ENCODE measurements at regions not wholly inside any gene's neighbourhood (a gene's known extent, or its start where the extent isn't known, plus 50 kb on each side); places are given as distances from the start of the nearest gene placed in this dataset.

DNA sequence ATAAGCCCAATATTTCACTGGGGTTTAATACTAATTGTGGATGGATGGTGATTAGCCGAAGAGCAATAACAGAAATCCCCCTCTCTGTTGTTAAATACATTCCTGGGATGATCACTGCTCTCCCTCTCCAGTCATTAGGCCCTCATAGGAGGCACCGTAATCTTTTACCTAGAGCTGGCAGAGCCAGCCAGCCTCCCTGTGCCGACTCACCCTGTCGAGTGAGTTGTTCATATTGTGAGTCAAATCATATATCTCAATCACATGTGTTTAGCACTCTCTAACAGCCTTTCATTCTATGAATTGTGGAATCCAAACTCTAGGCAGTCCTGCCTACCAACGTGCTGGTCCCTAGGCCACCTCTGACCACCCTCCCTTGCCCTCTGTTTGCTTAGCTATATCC lies 771.0 kb downstream of the IRX1 start:
- H3K4me1 ChIP-seq: no peaks in the 10 kb centered on the region
- TF ChIP-seq POLR2A (IDR thresholded peaks at IDR 0.05): no peak
- TF ChIP-seq POLR2AphosphoS5 (IDR thresholded peaks at IDR 0.05; ENCODE audit: insufficient read depth in 1 of 2, low read depth in 1 of 2): no peak
- TF ChIP-seq, protein P1, sequence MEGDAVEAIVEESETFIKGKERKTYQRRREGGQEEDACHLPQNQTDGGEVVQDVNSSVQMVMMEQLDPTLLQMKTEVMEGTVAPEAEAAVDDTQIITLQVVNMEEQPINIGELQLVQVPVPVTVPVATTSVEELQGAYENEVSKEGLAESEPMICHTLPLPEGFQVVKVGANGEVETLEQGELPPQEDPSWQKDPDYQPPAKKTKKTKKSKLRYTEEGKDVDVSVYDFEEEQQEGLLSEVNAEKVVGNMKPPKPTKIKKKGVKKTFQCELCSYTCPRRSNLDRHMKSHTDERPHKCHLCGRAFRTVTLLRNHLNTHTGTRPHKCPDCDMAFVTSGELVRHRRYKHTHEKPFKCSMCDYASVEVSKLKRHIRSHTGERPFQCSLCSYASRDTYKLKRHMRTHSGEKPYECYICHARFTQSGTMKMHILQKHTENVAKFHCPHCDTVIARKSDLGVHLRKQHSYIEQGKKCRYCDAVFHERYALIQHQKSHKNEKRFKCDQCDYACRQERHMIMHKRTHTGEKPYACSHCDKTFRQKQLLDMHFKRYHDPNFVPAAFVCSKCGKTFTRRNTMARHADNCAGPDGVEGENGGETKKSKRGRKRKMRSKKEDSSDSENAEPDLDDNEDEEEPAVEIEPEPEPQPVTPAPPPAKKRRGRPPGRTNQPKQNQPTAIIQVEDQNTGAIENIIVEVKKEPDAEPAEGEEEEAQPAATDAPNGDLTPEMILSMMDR (IDR thresholded peaks at IDR 0.05): no peak
- H3K27ac ChIP-seq: no peak overlapping the region
- no peaks in the 10 kb centered on the region for H3K27me3 ChIP-seq
- DNase-seq (ENCODE audit: extremely low spot score in 2 of 2): no peak
- no peaks in the 10 kb centered on the region for H3K9me3 ChIP-seq
- H3K4me3 ChIP-seq: no peak overlapping the region
- no peaks in the 10 kb centered on the region for H3K36me3 ChIP-seq
- intact Hi-C loops (cut with DNase I): no loop called here

DNA sequence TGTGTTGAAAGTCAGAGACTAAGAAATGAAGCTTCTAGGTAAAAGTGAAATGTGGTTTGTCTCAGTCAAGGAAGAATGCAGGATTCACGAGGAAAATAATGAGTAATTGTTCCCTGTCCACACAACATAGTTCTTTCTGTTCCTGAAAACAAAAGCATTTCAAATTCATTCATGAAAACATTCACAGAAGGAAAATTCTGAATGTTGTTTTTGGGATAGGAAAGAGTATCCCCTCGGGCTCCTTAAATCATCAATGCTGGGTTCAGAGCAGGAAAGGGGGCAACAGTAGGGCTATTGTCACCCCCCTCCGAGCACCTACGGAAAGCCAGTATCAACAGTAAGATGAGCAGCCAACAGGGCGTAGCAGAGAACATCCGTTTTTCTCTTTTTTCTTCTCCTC lies 769.9 kb upstream of the ADAMTS16 start:
- no peaks in the 10 kb centered on the region for H3K9me3 ChIP-seq
- H3K27me3 ChIP-seq: no peaks in the 10 kb centered on the region
- no peak overlapping the region for H3K27ac ChIP-seq
- no peak for DNase-seq (ENCODE audit: extremely low spot score in 2 of 2)
- TF ChIP-seq, protein P1 (IDR thresholded peaks at IDR 0.05): no peak
- TF ChIP-seq POLR2A (IDR thresholded peaks at IDR 0.05) (no peak), POLR2AphosphoS5 (IDR thresholded peaks at IDR 0.05; ENCODE audit: insufficient read depth in 1 of 2, low read depth in 1 of 2) (no peak)
- no peak overlapping the region for H3K4me3 ChIP-seq
- H3K4me1 ChIP-seq: no peaks in the 10 kb centered on the region
- intact Hi-C loops (cut with DNase I): no loop called here
- no peaks in the 10 kb centered on the region for H3K36me3 ChIP-seq

DNA sequence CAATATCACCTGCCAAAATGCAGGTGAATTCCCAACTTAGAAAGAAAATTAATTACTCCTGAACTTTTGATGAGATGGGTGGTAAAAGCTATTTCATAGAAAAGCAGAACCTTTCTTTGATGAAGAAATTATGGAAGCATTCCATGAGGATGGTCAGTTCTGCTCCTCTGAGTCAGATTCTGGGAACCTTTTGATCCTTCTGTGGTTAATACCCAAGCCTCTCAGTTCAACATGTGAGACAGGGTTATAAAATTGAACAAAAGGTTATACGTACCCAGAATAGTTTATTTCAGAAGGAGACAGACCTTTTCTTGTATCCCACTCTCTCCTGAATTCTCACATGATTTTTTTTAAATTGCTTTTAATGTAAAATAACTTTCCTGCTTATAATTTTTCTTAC lies 767.6 kb upstream of the ADAMTS16 start:
- Histone ChIP-seq H3K36me3 (no peaks in the 10 kb centered on the region), H3K4me1 (no peaks in the 10 kb centered on the region), H3K9me3 (no peaks in the 10 kb centered on the region), H3K4me3 (no peak overlapping the region), H3K27ac (no peak overlapping the region), H3K27me3 (no peaks in the 10 kb centered on the region)
- intact Hi-C loops (cut with DNase I): no loop called here
- DNase-seq (ENCODE audit: extremely low spot score in 2 of 2): no peak
- TF ChIP-seq, protein P1 (IDR thresholded peaks at IDR 0.05): no peak
- TF ChIP-seq POLR2A (IDR thresholded peaks at IDR 0.05): no peak
- TF ChIP-seq POLR2AphosphoS5 (IDR thresholded peaks at IDR 0.05; ENCODE audit: insufficient read depth in 1 of 2, low read depth in 1 of 2): no peak

DNA sequence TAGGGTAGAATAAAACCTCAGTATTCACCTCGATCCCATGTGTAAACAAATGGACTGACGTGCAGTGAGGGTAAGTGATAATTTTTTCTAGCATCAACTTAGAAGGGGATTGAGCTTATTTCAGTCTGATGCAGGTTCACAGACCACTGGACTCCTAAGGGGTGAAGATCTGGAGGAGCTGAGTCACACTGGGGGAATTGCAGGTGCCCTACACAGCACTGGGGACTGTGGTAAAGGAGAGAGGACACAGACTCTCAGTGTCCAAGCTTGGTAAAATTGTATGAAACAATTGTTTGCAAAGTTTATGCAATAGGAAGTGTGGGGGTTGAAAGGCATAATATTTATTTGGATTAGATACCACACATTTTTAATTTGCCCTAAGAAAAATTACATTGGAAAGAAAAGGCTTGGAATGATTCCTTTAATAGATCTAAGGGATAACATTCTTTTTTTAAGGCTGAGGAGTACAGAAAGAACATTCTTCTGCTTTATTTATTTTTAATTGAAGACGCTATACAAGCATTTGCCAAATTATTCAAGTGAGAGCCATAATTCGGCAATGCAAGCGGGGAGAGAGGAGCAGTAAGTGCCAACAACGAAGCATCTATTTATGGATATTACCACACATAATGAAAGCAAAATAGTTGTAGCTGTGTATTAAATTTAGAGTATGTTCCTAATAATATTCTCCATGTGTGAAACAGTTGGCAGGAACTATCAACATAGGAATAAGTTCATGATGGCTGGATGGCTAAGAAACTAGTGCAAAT lies 766.9 kb upstream of the ADAMTS16 start:
- intact Hi-C loops (cut with DNase I): no loop called here
- H3K9me3 ChIP-seq: no peaks in the 10 kb centered on the region
- H3K36me3 ChIP-seq: no peaks in the 10 kb centered on the region
- TF ChIP-seq, protein P1 (IDR thresholded peaks at IDR 0.05): no peak
- TF ChIP-seq POLR2A (IDR thresholded peaks at IDR 0.05) (no peak), POLR2AphosphoS5 (IDR thresholded peaks at IDR 0.05; ENCODE audit: insufficient read depth in 1 of 2, low read depth in 1 of 2) (no peak)
- H3K4me1 ChIP-seq: no peaks in the 10 kb centered on the region
- DNase-seq (ENCODE audit: extremely low spot score in 2 of 2): no peak
- no peak overlapping the region for H3K4me3 ChIP-seq
- H3K27me3 ChIP-seq: no peaks in the 10 kb centered on the region
- no peak overlapping the region for H3K27ac ChIP-seq

DNA sequence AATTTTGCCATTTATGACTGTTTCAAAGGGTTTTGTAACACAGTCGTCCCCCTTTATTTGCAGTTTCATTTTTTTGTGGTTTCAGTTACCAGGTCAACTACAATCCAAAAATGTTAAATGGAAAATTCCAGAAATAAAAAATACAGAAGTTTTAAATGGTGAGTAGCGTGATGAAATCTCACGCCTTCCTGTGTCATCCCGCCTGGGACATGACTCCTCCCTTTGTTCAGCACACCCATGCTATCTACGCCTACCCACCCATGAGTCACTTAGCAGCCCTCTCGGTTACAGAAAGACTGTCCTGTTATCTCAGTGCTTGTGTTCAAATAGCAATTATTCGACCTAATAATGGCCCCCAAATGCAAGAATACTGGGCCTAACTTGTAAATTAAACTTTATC lies 765.3 kb upstream of the ADAMTS16 start:
- intact Hi-C loops (cut with DNase I): no loop called here
- Histone ChIP-seq H3K9me3 (no peaks in the 10 kb centered on the region), H3K27me3 (no peaks in the 10 kb centered on the region), H3K4me3 (no peak overlapping the region), H3K4me1 (no peaks in the 10 kb centered on the region), H3K27ac (no peak overlapping the region), H3K36me3 (no peaks in the 10 kb centered on the region)
- DNase-seq (ENCODE audit: extremely low spot score in 2 of 2): no peak
- TF ChIP-seq POLR2A (IDR thresholded peaks at IDR 0.05) (no peak), POLR2AphosphoS5 (IDR thresholded peaks at IDR 0.05; ENCODE audit: insufficient read depth in 1 of 2, low read depth in 1 of 2) (no peak)
- TF ChIP-seq, protein P1 (IDR thresholded peaks at IDR 0.05): no peak
